Prostate gland (tissue), 2 donors: ENCODE measurements at regions not wholly inside any gene's neighbourhood (a gene's known extent, or its start where the extent isn't known, plus 50 kb on each side); places are given as distances from the start of the nearest gene placed in this dataset.

ENCODE experiments used
- CTCF ChIP-seq, 4 experiments: fragments of 200-600 bp in 2 of 4; fragments of 450-650 bp in 2 of 4; sonication (generic) in 2 of 4; IDR thresholded peaks; 1 replicate in 3 of 4; 2 replicates in 1 of 4; pipeline ENCODE4 v1.5.1; 2016 to 2019; ENCODE audit warnings: antibody characterized with exemption in 4 of 4, mild to moderate bottlenecking in 2 of 4, moderate library complexity in 2 of 4
- POLR2A ChIP-seq: fragments of 450-650 bp; IDR thresholded peaks from one replicate; pipeline ENCODE4 v1.6.1; 2016; ENCODE audit warnings: antibody characterized with exemption, mild to moderate bottlenecking

- no peak for TF ChIP-seq CTCF (IDR thresholded peaks at IDR 0.05)
- TF ChIP-seq POLR2A: no peak
Observed at GRCh38 chr1:224500796-224501195, 66.2 kb upstream of the WDR26 start.
